T-cell (primary cell): ENCODE measurements at regions not wholly inside any gene's neighbourhood (a gene's known extent, or its start where the extent isn't known, plus 50 kb on each side); places are given as distances from the start of the nearest gene placed in this dataset.
A peak's percentile ranks its signal among the peaks of the same experiment; 100 is the strongest.

Source experiments
- ATAC-seq, 4 experiments: fragments of 200-7000 bp in 3 of 4; fragments of 150-1000 bp in 1 of 4; cut with Tn5 transposase; replicated peaks in 1 of 4; 1 replicate in 3 of 4; 2 replicates in 1 of 4; pipeline ENCODE4 v1.10.0; 2021; ENCODE audit warnings: moderate library complexity in 3 of 4, mild to moderate bottlenecking in 2 of 4, moderate number of reproducible peaks in 1 of 4
- CTCF ChIA-PET, 2 donors: fragments of 300-600 bp; sonication (Branson Sonifier 250); formaldehyde crosslinking; loops; one replicate each; lab custom pipeline; 2022; ENCODE audit warnings: antibody characterized with exemption in 2 of 2; lab: Charles Lee
- POLR2A ChIA-PET, 2 donors: fragments of 300-600 bp; sonication (Branson Sonifier 250); formaldehyde crosslinking; loops; one replicate each; lab custom pipeline; 2022; ENCODE audit warnings: antibody characterized with exemption in 2 of 2; lab: Charles Lee
- DNase-seq, 35 experiments: peaks; one replicate each; pipeline versions ENCODE4 v3.0.0 to v3.0.0-alpha.2; 2013 to 2023
- H3K27ac ChIP-seq: one replicate; pipeline ENCODE4 v1.5.1; 2013; ENCODE audit warnings: low read length
- H3K27me3 ChIP-seq, 2 experiments: replicated peaks in 1 of 2; 1 replicate in 1 of 2; 2 replicates in 1 of 2; pipeline versions ENCODE4 v1.6.1 to v1.7.0; 2013; ENCODE audit warnings: low read length in 1 of 2, mixed read lengths in 1 of 2; ENCODE audit not compliant: control insufficient read depth in 2 of 2, insufficient read depth in 2 of 2; ENCODE audit errors: extremely low read depth in 1 of 2
- H3K36me3 ChIP-seq, 2 donors: 1 replicate in 1 of 2; 2 replicates in 1 of 2; pipeline versions ENCODE4 v1.6.1 to v1.7.0; 2013; ENCODE audit warnings: low read length in 1 of 2; ENCODE audit not compliant: control insufficient read depth in 2 of 2, insufficient read depth in 1 of 2; ENCODE audit errors: extremely low read depth in 1 of 2
- H3K4me1 ChIP-seq, 2 experiments: 1 replicate in 1 of 2; 2 replicates in 1 of 2; pipeline versions ENCODE4 v1.6.1 to v1.7.0; 2013; ENCODE audit warnings: low read length in 2 of 2, mixed read lengths in 1 of 2; ENCODE audit not compliant: insufficient read depth in 2 of 2, control insufficient read depth in 1 of 2; ENCODE audit errors: extremely low read depth in 1 of 2
- H3K4me3 ChIP-seq, 2 donors: 1 replicate in 1 of 2; 2 replicates in 1 of 2; pipeline versions ENCODE4 v1.5.1 to v1.7.0; 2013; ENCODE audit warnings: mild to moderate bottlenecking in 2 of 2, low read length in 1 of 2, moderate library complexity in 1 of 2; ENCODE audit not compliant: control insufficient read depth in 1 of 2; ENCODE audit errors: extremely low read depth in 1 of 2
- H3K9me3 ChIP-seq: 2 replicates; pipeline ENCODE4 v1.7.0; 2013
- H3K27ac Mint-ChIP-seq, 2 donors: one replicate each; pipeline ENCODE4 v1.8.0; 2020 to 2021; ENCODE audit warnings: mild to moderate bottlenecking in 2 of 2, mixed read lengths in 2 of 2
- H3K27me3 Mint-ChIP-seq, 2 donors: one replicate each; pipeline ENCODE4 v1.8.0; 2021 to 2022; ENCODE audit warnings: mixed read lengths in 2 of 2
- H3K36me3 Mint-ChIP-seq: one replicate; pipeline ENCODE4 v1.8.0; 2021; ENCODE audit warnings: mixed read lengths
- H3K4me1 Mint-ChIP-seq, 3 donors: one replicate each; pipeline ENCODE4 v1.8.0; 2020 to 2022; ENCODE audit warnings: mixed read lengths in 3 of 3, mild to moderate bottlenecking in 1 of 3
- H3K4me3 Mint-ChIP-seq, 3 donors: one replicate each; pipeline ENCODE4 v1.8.0; 2020 to 2022; ENCODE audit warnings: mild to moderate bottlenecking in 3 of 3, mixed read lengths in 3 of 3, moderate library complexity in 3 of 3
- H3K9me3 Mint-ChIP-seq, 3 donors: one replicate each; pipeline ENCODE4 v1.8.0; 2020 to 2022; ENCODE audit warnings: mixed read lengths in 3 of 3
- WGBS: methylation state at CpG from one replicate; pipeline ENCODE4 v1.1.5; 2013; ENCODE audit warnings: missing lambda C conversion rate; ENCODE audit not compliant: insufficient coverage; 5-methylcytosine and 5-hydroxymethylcytosine counted together

DNA sequence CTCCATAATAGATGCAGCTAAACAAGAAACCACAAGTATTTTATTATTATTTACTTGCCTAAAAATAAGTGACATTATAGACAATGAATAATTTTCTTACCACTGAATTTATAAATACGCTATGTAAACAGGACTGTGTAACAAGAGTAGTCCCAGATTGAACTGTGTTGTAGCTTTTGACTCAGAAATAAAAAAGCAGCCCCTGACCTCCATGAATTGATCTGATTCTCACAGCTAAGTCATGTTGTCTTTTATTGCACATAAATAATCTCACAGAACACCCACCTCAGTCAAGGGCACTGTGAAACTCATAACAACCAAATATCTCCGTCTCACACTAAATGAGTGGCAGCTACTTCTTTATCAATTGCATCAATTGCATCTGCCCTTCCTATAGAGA, 171.6 kb downstream of the TMX3 start:
- no peak overlapping the region for H3K27ac Mint-ChIP-seq

DNA sequence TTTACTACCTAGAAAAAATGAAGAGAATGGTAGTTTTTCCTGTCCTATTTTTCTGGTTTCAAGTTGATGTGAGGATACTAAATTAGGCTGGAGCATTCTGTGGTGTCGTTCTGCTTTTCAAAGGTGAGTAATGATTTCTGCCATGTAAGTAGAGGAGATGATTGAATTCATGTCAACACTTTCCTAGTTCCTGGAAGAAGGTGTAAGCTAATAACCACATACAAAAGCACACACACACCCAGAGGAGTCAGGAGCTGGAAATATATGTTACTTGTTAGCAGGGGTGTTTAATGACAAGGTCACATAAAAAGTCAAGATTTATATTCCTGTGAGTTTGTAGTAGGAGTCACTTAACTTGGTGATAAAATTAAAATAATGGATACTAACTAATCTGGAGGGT, 172.1 kb downstream of the TMX3 start:
- no peak overlapping the region for H3K4me3 Mint-ChIP-seq

More for the DNA sequence above, 171.6 kb downstream of the TMX3 start:
- H3K4me3 Mint-ChIP-seq, result no peak overlapping the region
- ATAC-seq (no peak), DNase-seq (no peak)
- Histone ChIP-seq H3K27me3 (no peaks in the 10 kb centered on the region), H3K27ac (no peak overlapping the region), H3K4me1 (no peaks in the 10 kb centered on the region), H3K36me3 (no peaks in the 10 kb centered on the region), H3K4me3 (no peak overlapping the region), H3K9me3 (no peaks in the 10 kb centered on the region)
- WGBS, result no CpG with 5 or more reads among the region's 2 CpGs
- no peaks in the 10 kb centered on the region for H3K9me3 Mint-ChIP-seq
- POLR2A ChIA-PET, result interaction anchor here in 1 of 2 donors (0.6 kb wide), 1 partner anchor 11 kb away, joined by 4 read pairs; no protein-coding TSS in a partner anchor
- CTCF ChIA-PET, result no interaction called here
- H3K36me3 Mint-ChIP-seq, result no peaks in the 10 kb centered on the region
- no peaks in the 10 kb centered on the region for H3K4me1 Mint-ChIP-seq
- H3K27me3 Mint-ChIP-seq, result no peaks in the 10 kb centered on the region

DNA sequence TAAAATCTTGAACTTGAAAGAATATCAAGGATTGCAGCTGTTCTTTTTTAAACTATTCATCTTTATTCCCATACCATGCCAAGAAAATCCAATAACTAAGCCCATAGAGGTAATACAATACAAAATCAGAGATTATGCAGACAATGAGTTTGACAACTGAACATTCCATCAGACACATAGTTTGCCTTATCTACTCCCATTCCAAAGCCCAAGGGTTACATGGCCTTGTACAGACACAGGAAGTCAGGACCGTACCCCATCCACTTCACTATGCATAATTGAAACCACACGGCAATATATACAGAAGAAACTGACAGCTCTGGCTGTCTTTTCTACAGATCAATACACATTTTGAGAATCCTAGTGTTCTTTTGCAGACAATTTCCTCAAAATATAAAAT, 181.3 kb downstream of the TMX3 start:
- ChIA-PET CTCF (no interaction called here), POLR2A (no interaction called here)
- Histone ChIP-seq H3K36me3 (no peaks in the 10 kb centered on the region), H3K4me3 (no peak overlapping the region), H3K4me1 (no peaks in the 10 kb centered on the region), H3K27ac (no peak overlapping the region), H3K27me3 (no peaks in the 10 kb centered on the region), H3K9me3 (no peaks in the 10 kb centered on the region)
- Mint-ChIP-seq H3K27ac (no peak overlapping the region), H3K4me1 (peaks cover 0 to 5% (median 3%) of the 10 kb centered on the region in 3 donors), H3K4me3 (no peak overlapping the region), H3K9me3 (no peaks in the 10 kb centered on the region), H3K27me3 (no peaks in the 10 kb centered on the region), H3K36me3 (no peaks in the 10 kb centered on the region)
- ATAC-seq, result no peak
- no peak for DNase-seq
- WGBS, result no CpG with 5 or more reads among the region's 2 CpGs

More for the DNA sequence above, 172.1 kb downstream of the TMX3 start:
- H3K4me1 ChIP-seq, result no peaks in the 10 kb centered on the region
- WGBS, result no CpG with 5 or more reads among the region's 1 CpG
- H3K36me3 ChIP-seq, result no peaks in the 10 kb centered on the region
- H3K9me3 ChIP-seq, result no peaks in the 10 kb centered on the region
- no peak overlapping the region for H3K27ac ChIP-seq
- Mint-ChIP-seq H3K36me3 (no peaks in the 10 kb centered on the region), H3K27ac (no peak overlapping the region), H3K27me3 (no peaks in the 10 kb centered on the region), H3K4me1 (no peaks in the 10 kb centered on the region), H3K9me3 (no peaks in the 10 kb centered on the region)
- CTCF ChIA-PET, result no interaction called here
- POLR2A ChIA-PET, result interaction anchor here in 1 of 2 donors (0.6 kb wide), 1 partner anchor 10 kb away, joined by 4 read pairs; no protein-coding TSS in a partner anchor
- no peaks in the 10 kb centered on the region for H3K27me3 ChIP-seq
- H3K4me3 ChIP-seq, result no peak overlapping the region
- DNase-seq (no peak), ATAC-seq (no peak)

DNA sequence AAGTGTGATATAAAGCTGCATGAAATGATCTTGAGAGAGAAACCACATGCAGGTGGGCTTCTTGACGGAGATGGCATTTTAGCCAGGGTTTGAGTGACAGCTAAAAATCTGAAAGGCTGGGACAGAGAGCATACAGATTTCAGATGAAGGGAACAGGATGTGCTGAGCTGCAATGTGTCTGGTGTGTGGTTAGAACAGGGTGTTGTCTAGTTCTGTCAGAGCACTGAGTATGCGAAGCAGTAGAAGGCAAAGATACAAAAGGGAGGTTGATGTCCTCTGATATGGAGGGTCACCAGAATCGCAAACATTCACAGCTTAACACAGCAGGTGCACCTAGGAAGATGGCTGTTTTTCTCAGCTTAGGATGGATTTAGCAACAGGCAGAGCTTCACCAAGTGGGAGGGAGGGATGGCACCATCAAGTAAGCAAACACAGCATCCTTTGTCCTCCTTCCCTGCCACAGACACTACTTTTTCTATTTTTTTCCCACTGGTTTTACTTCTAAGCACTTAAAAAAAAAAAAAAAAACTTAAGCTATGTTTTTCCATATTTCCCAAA, 182.5 kb downstream of the TMX3 start:
- Histone ChIP-seq H3K4me3 (no peak overlapping the region), H3K9me3 (no peaks in the 10 kb centered on the region), H3K27ac (no peak overlapping the region), H3K4me1 (no peaks in the 10 kb centered on the region), H3K27me3 (no peaks in the 10 kb centered on the region), H3K36me3 (no peaks in the 10 kb centered on the region)
- Mint-ChIP-seq H3K27me3 (no peaks in the 10 kb centered on the region), H3K27ac (no peak overlapping the region), H3K9me3 (no peaks in the 10 kb centered on the region), H3K36me3 (no peaks in the 10 kb centered on the region), H3K4me3 (no peak overlapping the region), H3K4me1 (peaks cover 0 to 5% (median 3%) of the 10 kb centered on the region in 3 donors)
- CTCF ChIA-PET, result interaction anchor here in 1 of 2 donors (0.5 to 0.6 kb wide), 2 partner anchors 277 to 1162 kb away, joined by 3 to 4 read pairs; no protein-coding TSS in a partner anchor
- ATAC-seq (peak in 1 of 4 experiments; percentile 42), DNase-seq (no peak)
- WGBS, result 65% methylated on average over 1 of the region's 3 CpGs
- POLR2A ChIA-PET, result interaction anchor here (0.6 to 0.7 kb wide), 2 partner anchors 11 to 1647 kb away, joined by 4 to 5 read pairs; no protein-coding TSS in a partner anchor

- no peak for ATAC-seq
- DNase-seq, result no peak
- Histone ChIP-seq H3K9me3 (no peaks in the 10 kb centered on the region), H3K27ac (no peak overlapping the region), H3K36me3 (no peaks in the 10 kb centered on the region), H3K27me3 (no peaks in the 10 kb centered on the region), H3K4me3 (no peak overlapping the region), H3K4me1 (no peaks in the 10 kb centered on the region)
- peaks cover 0 to 4% of the 10 kb centered on the region in 2 donors for H3K27me3 Mint-ChIP-seq
- no peak overlapping the region for H3K4me3 Mint-ChIP-seq
- no peaks in the 10 kb centered on the region for H3K4me1 Mint-ChIP-seq
- ChIA-PET CTCF (no interaction called here), POLR2A (no interaction called here)
- no peaks in the 10 kb centered on the region for H3K36me3 Mint-ChIP-seq
- peaks cover 0 to 3% (median 0%) of the 10 kb centered on the region in 3 donors for H3K9me3 Mint-ChIP-seq
- WGBS, result no CpG with 5 or more reads among the region's 2 CpGs
- H3K27ac Mint-ChIP-seq, result no peak overlapping the region
Measured at GRCh38 chr18:68525091-68525490, 189.8 kb downstream of the TMX3 start.

DNA sequence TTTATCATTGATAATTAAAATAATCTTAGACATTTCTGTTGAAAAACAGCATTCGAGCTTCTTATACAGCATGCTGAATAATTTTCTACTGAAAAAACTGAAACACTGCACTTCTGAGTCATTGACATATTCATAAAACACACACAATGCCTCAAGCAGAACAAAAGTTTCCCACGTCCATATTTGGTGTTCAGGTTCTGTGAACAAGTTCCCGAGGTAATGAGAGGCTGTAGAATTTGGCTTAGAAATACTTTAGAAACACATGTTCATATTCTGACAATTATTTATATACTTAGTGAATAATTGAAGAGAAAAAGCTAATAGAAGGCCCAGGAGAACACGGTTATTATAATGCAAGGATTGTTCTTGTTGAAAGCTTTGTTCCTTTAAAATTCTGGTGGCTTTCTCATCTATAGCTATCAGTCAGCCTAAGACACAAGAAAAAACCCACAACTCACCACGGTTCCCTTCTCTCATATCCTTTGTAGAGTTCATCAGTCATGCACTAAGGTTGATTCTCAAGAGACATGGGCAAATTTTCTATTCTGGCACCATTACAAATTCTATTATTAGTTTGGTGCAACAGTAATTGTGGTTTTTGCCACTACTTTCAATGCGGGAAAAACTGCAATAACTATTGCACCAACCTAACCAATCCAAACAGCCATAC, 194.4 kb downstream of the TMX3 start:
- Mint-ChIP-seq H3K36me3 (no peaks in the 10 kb centered on the region), H3K27ac (no peak overlapping the region), H3K4me3 (no peak overlapping the region), H3K27me3 (peaks cover 0 to 4% of the 10 kb centered on the region in 2 donors), H3K4me1 (no peaks in the 10 kb centered on the region), H3K9me3 (peaks cover 0 to 3% (median 0%) of the 10 kb centered on the region in 3 donors)
- Histone ChIP-seq H3K9me3 (no peaks in the 10 kb centered on the region), H3K36me3 (no peaks in the 10 kb centered on the region), H3K4me1 (no peaks in the 10 kb centered on the region), H3K27ac (no peak overlapping the region), H3K4me3 (no peak overlapping the region), H3K27me3 (no peaks in the 10 kb centered on the region)
- no peak for DNase-seq
- CTCF ChIA-PET, result interaction anchor here in 1 of 2 donors (0.5 kb wide), 1 partner anchor 31 kb away, joined by 4 read pairs; no protein-coding TSS in a partner anchor
- 100% methylated on average over 1 of the region's 6 CpGs for WGBS
- POLR2A ChIA-PET, result interaction anchor here in 1 of 2 donors (0.7 kb wide), 1 partner anchor 1520 kb away, joined by 4 read pairs; no protein-coding TSS in a partner anchor
- no peak for ATAC-seq
